ENCODE measurements at regions not wholly inside any gene's neighbourhood (a gene's known extent, or its start where the extent isn't known, plus 50 kb on each side); places are given as distances from the start of the nearest gene placed in this dataset.

DNA sequence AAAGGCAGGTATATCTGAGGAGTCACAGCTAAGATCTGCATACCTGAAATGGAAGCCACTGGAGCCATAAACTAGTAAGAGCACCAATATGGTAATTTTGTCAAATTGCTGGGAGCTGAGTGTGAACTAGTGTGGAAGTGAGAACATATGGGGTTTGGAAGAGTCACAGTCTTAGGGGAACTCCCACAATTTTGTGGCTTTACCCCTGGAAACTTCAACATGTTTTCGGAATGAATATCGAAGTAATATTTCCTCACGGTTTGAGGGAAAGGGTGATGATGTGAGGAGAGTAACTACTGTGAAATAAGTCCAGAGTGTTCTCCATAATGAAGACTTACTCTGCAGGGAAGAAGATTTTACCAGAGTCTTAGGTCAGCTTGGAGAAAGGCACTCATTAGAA, 565.9 kb downstream of the RIT2 start:
- TF ChIP-seq, protein P1, sequence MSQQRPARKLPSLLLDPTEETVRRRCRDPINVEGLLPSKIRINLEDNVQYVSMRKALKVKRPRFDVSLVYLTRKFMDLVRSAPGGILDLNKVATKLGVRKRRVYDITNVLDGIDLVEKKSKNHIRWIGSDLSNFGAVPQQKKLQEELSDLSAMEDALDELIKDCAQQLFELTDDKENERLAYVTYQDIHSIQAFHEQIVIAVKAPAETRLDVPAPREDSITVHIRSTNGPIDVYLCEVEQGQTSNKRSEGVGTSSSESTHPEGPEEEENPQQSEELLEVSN (IDR thresholded peaks at IDR 0.05; ENCODE audit: borderline replicate concordance, low read depth) = no peak
- TF ChIP-seq ZFP36 (IDR thresholded peaks at IDR 0.05; ENCODE audit: borderline replicate concordance, partially characterized antibody) (no peak), POLR2AphosphoS2 (conservative IDR thresholded peaks at IDR 0.05; ENCODE audit: low read length) (no peak), RAD21 (conservative IDR thresholded peaks at IDR 0.05 in 1 of 2, IDR thresholded peaks at IDR 0.05 in 1 of 2) (no peak)
